MM.1S (cell line): ENCODE measurements at regions not wholly inside any gene's neighbourhood (a gene's known extent, or its start where the extent isn't known, plus 50 kb on each side); places are given as distances from the start of the nearest gene placed in this dataset.

Source experiments
- DNase-seq: peaks from one replicate; pipeline ENCODE4 v3.0.0-alpha.2; 2015
- H2AFZ ChIP-seq: fragments of 300-600 bp; sonication (generic); 2 replicates; pipeline ENCODE4 v1.6.0; 2016; ENCODE audit warnings: antibody characterized with exemption, low read length
- H3F3A ChIP-seq: fragments of 300-600 bp; sonication (generic); 2 replicates; pipeline ENCODE4 v1.6.1; 2016; ENCODE audit warnings: mild to moderate bottlenecking, antibody characterized with exemption, low read length, moderate library complexity, mixed read lengths; ENCODE audit not compliant: insufficient read depth
- H3K27ac ChIP-seq: fragments of 300-600 bp; sonication (generic); 2 replicates; pipeline ENCODE4 v1.5.1; 2016; ENCODE audit warnings: mild to moderate bottlenecking, low read length
- H3K27me3 ChIP-seq: fragments of 300-600 bp; sonication (generic); replicated peaks from 2 replicates; pipeline ENCODE4 v1.6.0; 2016; ENCODE audit warnings: low read length; ENCODE audit not compliant: insufficient read depth
- H3K36me3 ChIP-seq: fragments of 300-600 bp; sonication (generic); replicated peaks from 2 replicates; pipeline ENCODE4 v1.6.1; 2016; ENCODE audit warnings: mild to moderate bottlenecking, low read length, mixed read lengths; ENCODE audit not compliant: insufficient read depth
- H3K4me1 ChIP-seq: fragments of 300-600 bp; sonication (generic); 2 replicates; pipeline ENCODE4 v1.6.1; 2016; ENCODE audit warnings: low read length, mixed read lengths
- H3K4me2 ChIP-seq: fragments of 300-600 bp; sonication (generic); 2 replicates; pipeline ENCODE4 v1.6.0; 2016; ENCODE audit warnings: low read depth, low read length
- H3K4me3 ChIP-seq: fragments of 300-600 bp; sonication (generic); 2 replicates; pipeline ENCODE4 v1.5.1; 2016; ENCODE audit warnings: low read length, mixed read lengths
- H3K79me2 ChIP-seq: fragments of 300-600 bp; sonication (generic); 2 replicates; pipeline ENCODE4 v1.6.1; 2016; ENCODE audit warnings: mixed run types, low read length, mixed read lengths
- H3K9ac ChIP-seq: fragments of 300-600 bp; sonication (generic); 2 replicates; pipeline ENCODE4 v1.6.1; 2016; ENCODE audit warnings: low read length, mixed read lengths
- H3K9me2 ChIP-seq: fragments of 300-600 bp; sonication (generic); replicated peaks from 2 replicates; pipeline ENCODE4 v1.6.1; 2016; ENCODE audit warnings: mild to moderate bottlenecking, low read length, mixed read lengths; ENCODE audit not compliant: insufficient read depth
- H3K9me3 ChIP-seq: fragments of 300-600 bp; sonication (generic); replicated peaks from 2 replicates; pipeline ENCODE4 v1.6.1; 2016; ENCODE audit warnings: mild to moderate bottlenecking, low read length, mixed read lengths; ENCODE audit not compliant: insufficient read depth
- H4K20me1 ChIP-seq: fragments of 300-600 bp; sonication (generic); 2 replicates; pipeline ENCODE4 v1.6.1; 2016; ENCODE audit warnings: mild to moderate bottlenecking, low read length, moderate library complexity, mixed read lengths; ENCODE audit not compliant: insufficient read depth
- CTCF ChIP-seq: fragments of 300-600 bp; sonication (generic); IDR thresholded peaks from 2 replicates; pipeline ENCODE4 v1.5.1; 2016; ENCODE audit warnings: antibody characterized with exemption, low read length, mixed read lengths
- EZH2 ChIP-seq: fragments of 300-600 bp; sonication (generic); optimal IDR thresholded peaks from 2 replicates; pipeline ENCODE3; 2017; ENCODE audit warnings: low read depth, mild to moderate bottlenecking, antibody characterized with exemption, low read length, mixed read lengths
- EZH2phosphoT487 ChIP-seq: fragments of 300-600 bp; sonication (generic); IDR thresholded peaks from 2 replicates; pipeline ENCODE4 v1.6.1; 2018; ENCODE audit warnings: antibody characterized with exemption, low read length

GRCh38 chr5:124858612-124859011 is 112.2 kb upstream of the ZNF608 start:
- H3K27ac ChIP-seq: no peak overlapping the region
- H4K20me1 ChIP-seq: no peaks in the 10 kb centered on the region
- no peaks in the 10 kb centered on the region for H3K79me2 ChIP-seq
- no peak overlapping the region for H3K4me2 ChIP-seq
- no peaks in the 10 kb centered on the region for H3K36me3 ChIP-seq
- DNase-seq: no peak
- no peaks in the 10 kb centered on the region for H3F3A ChIP-seq
- H3K9ac ChIP-seq: no peak overlapping the region
- no peaks in the 10 kb centered on the region for H3K9me3 ChIP-seq
- no peak overlapping the region for H3K4me3 ChIP-seq
- H3K27me3 ChIP-seq: no peaks in the 10 kb centered on the region
- no peaks in the 10 kb centered on the region for H3K4me1 ChIP-seq
- no peak for TF ChIP-seq EZH2
- no peaks in the 10 kb centered on the region for H3K9me2 ChIP-seq
- no peak overlapping the region for H2AFZ ChIP-seq

DNA sequence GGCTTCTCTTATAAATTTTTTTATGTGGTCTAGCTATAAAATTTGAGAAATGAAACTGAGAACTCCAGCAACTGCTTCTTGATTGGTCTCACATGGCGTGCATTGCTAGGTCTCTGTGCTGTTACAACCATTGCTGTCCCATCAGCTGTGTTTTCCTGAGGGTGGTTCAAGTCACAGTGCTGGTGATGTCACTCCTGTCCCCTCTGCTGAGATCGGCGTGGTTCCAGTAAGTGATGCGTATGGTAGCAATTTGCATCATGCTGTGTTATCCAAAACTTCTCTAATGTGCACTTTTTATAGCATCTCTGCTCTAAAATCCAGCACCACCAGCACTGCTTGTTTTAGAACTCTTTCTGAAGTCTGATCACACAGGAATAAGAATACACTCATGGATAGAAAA is 112.6 kb upstream of the ZNF608 start:
- Histone ChIP-seq H3K4me2 (no peak overlapping the region), H2AFZ (no peak overlapping the region), H3K9me2 (no peaks in the 10 kb centered on the region), H3K36me3 (no peaks in the 10 kb centered on the region), H3F3A (no peaks in the 10 kb centered on the region), H4K20me1 (no peaks in the 10 kb centered on the region), H3K4me1 (no peaks in the 10 kb centered on the region), H3K27ac (no peak overlapping the region), H3K79me2 (no peaks in the 10 kb centered on the region), H3K4me3 (no peak overlapping the region), H3K9ac (no peak overlapping the region), H3K27me3 (no peaks in the 10 kb centered on the region), H3K9me3 (no peaks in the 10 kb centered on the region)
- DNase-seq: no peak
- TF ChIP-seq EZH2: no peak
- no peak for TF ChIP-seq EZH2phosphoT487
- TF ChIP-seq CTCF: no peak

DNA sequence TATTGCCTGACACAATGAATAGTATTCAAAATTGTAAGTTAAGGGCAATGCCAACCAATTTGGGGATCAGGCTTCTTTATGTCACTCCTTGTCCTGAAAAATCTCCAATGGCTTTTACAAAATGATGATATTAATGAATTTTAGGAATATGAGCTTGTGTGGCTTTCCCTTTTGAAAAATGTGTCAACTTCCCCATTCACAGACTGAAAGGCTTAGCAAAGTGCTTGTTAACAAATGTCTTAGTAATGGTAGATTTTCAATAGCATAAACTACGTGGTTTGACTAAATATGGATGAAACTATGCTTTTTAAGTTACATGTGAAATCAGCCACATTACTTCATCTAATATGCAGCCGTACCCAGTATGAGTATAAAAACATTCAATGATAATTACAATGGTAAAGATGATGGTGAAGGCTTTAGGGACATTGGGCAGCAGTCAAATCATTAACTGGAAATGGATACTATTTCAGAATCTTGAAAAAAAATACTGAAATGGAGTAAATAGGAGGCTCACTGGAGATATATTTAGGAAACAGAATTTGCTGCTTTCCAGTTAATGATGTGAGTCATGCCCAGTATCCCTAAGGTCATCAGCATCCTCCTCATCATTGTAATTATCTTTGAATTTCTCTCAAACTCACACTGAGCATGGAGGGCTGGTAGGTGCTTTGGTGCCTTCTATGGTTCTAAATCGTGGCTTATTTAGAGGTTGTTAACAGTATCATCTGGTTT is 113.3 kb upstream of the ZNF608 start:
- no peaks in the 10 kb centered on the region for H4K20me1 ChIP-seq
- H2AFZ ChIP-seq: no peak overlapping the region
- H3K36me3 ChIP-seq: no peaks in the 10 kb centered on the region
- no peaks in the 10 kb centered on the region for H3F3A ChIP-seq
- no peak for TF ChIP-seq EZH2phosphoT487
- TF ChIP-seq CTCF: no peak
- no peaks in the 10 kb centered on the region for H3K27me3 ChIP-seq
- H3K79me2 ChIP-seq: no peaks in the 10 kb centered on the region
- H3K9me3 ChIP-seq: no peaks in the 10 kb centered on the region
- H3K9ac ChIP-seq: no peak overlapping the region
- no peak overlapping the region for H3K4me2 ChIP-seq
- no peak for DNase-seq
- H3K27ac ChIP-seq: no peak overlapping the region
- H3K9me2 ChIP-seq: no peaks in the 10 kb centered on the region
- no peaks in the 10 kb centered on the region for H3K4me1 ChIP-seq
- H3K4me3 ChIP-seq: no peak overlapping the region

GRCh38 chr5:124860291-124860655 is 113.8 kb upstream of the ZNF608 start:
- H3K4me2 ChIP-seq: no peak overlapping the region
- no peaks in the 10 kb centered on the region for H3K79me2 ChIP-seq
- no peaks in the 10 kb centered on the region for H3K4me1 ChIP-seq
- no peaks in the 10 kb centered on the region for H3F3A ChIP-seq
- no peak overlapping the region for H3K9ac ChIP-seq
- no peaks in the 10 kb centered on the region for H3K9me2 ChIP-seq
- no peak overlapping the region for H3K27ac ChIP-seq
- no peaks in the 10 kb centered on the region for H4K20me1 ChIP-seq
- no peaks in the 10 kb centered on the region for H3K36me3 ChIP-seq
- no peak overlapping the region for H2AFZ ChIP-seq
- H3K4me3 ChIP-seq: no peak overlapping the region
- TF ChIP-seq CTCF (no peak), EZH2 (no peak)
- H3K27me3 ChIP-seq: no peaks in the 10 kb centered on the region
- H3K9me3 ChIP-seq: no peaks in the 10 kb centered on the region
- no peak for DNase-seq
